HEK293 (cell line): ENCODE measurements at regions not wholly inside any gene's neighbourhood (a gene's known extent, or its start where the extent isn't known, plus 50 kb on each side); places are given as distances from the start of the nearest gene placed in this dataset.
"Not testable (repeated sequence)": the region's sequence is repeated elsewhere in the genome, so short reads cannot be mapped to it uniquely, and the experiment has no call there.

Experiments
- CTCF ChIA-PET: fragments of 350-600 bp; formaldehyde crosslinking; extraction: SDS; loops from one replicate; lab custom pipeline; 2021; ENCODE audit warnings: antibody characterized with exemption; lab: Yijun Ruan, JAX
- POLR2A ChIA-PET: fragments of 300-600 bp; formaldehyde crosslinking; extraction: SDS; loops from one replicate; lab custom pipeline; 2020; ENCODE audit warnings: antibody characterized with exemption, inconsistent platforms; lab: Yijun Ruan, JAX
- H3K27ac ChIP-seq: fragments of 200-500 bp; sonication (Bioruptor generic); 2 replicates; pipeline ENCODE4 v1.5.1; 2014; ENCODE audit warnings: low read depth, low read length, control low read depth, inconsistent platforms; ENCODE audit errors: extremely low read depth
- H3K36me3 ChIP-seq, 2 experiments: fragments of 200-500 bp in 1 of 2; sonication (Bioruptor generic) in 1 of 2; 1 replicate in 1 of 2; 2 replicates in 1 of 2; pipeline ENCODE4 v1.5.1; 2014 to 2017; ENCODE audit warnings: inconsistent platforms in 2 of 2, low read length in 2 of 2; ENCODE audit not compliant: control insufficient read depth in 2 of 2, insufficient read depth in 1 of 2
- H3K4me1 ChIP-seq: fragments of 200-500 bp; sonication (Bioruptor generic); 2 replicates; pipeline ENCODE4 v1.5.1; 2014; ENCODE audit warnings: mild to moderate bottlenecking, low read length, inconsistent platforms; ENCODE audit not compliant: control insufficient read depth, insufficient read depth
- H3K4me3 ChIP-seq: 2 replicates; pipeline ENCODE4 v1.5.1; 2011; ENCODE audit warnings: low read depth, mild to moderate bottlenecking, control low read depth, low read length, moderate library complexity
- H3K9me3 ChIP-seq: fragments of 200-500 bp; sonication (Bioruptor generic); 2 replicates; pipeline ENCODE4 v1.5.1; 2014; ENCODE audit warnings: low read depth, low read length, inconsistent platforms; ENCODE audit not compliant: control insufficient read depth, insufficient read depth
- FEZF1 ChIP-seq: fragments of 450-650 bp; formaldehyde crosslinking; IDR thresholded peaks from 2 replicates; pipeline ENCODE4 v1.5.1; 2016; ENCODE audit warnings: missing biosample characterization, missing genetic modification characterization
- KLF7 ChIP-seq: fragments of 450-650 bp; formaldehyde crosslinking; IDR thresholded peaks from 2 replicates; pipeline ENCODE4 v1.5.1; 2016; ENCODE audit warnings: missing biosample characterization, missing genetic modification characterization, borderline replicate concordance
- OVOL3 ChIP-seq: fragments of 450-650 bp; formaldehyde crosslinking; IDR thresholded peaks from 2 replicates; pipeline ENCODE4 v1.5.1; 2016; ENCODE audit warnings: missing biosample characterization, missing genetic modification characterization
- RBAK ChIP-seq: fragments of 450-650 bp; formaldehyde crosslinking; IDR thresholded peaks from 2 replicates; pipeline ENCODE4 v1.5.1; 2016; ENCODE audit warnings: missing biosample characterization, missing genetic modification characterization
- TSHZ1 ChIP-seq: fragments of 450-650 bp; formaldehyde crosslinking; IDR thresholded peaks from 2 replicates; pipeline ENCODE4 v1.5.1; 2016; ENCODE audit warnings: missing biosample characterization, missing genetic modification characterization, borderline replicate concordance
- ZBTB21 ChIP-seq: fragments of 450-650 bp; formaldehyde crosslinking; IDR thresholded peaks from 2 replicates; pipeline ENCODE4 v1.5.1; 2017; ENCODE audit warnings: missing biosample characterization, missing genetic modification characterization
- ZNF114 ChIP-seq: fragments of 450-650 bp; formaldehyde crosslinking; IDR thresholded peaks from 2 replicates; pipeline ENCODE4 v1.5.0; 2017; ENCODE audit warnings: missing biosample characterization, missing genetic modification characterization
- ZNF169 ChIP-seq: fragments of 450-650 bp; formaldehyde crosslinking; IDR thresholded peaks from 2 replicates; pipeline ENCODE4 v1.5.1; 2016; ENCODE audit warnings: missing biosample characterization, missing genetic modification characterization
- ZNF292 ChIP-seq: fragments of 450-650 bp; formaldehyde crosslinking; IDR thresholded peaks from 2 replicates; pipeline ENCODE4 v1.5.1; 2016; ENCODE audit warnings: low read depth, missing biosample characterization, missing genetic modification characterization, borderline replicate concordance
- ZNF416 ChIP-seq: fragments of 450-650 bp; formaldehyde crosslinking; IDR thresholded peaks from 2 replicates; pipeline ENCODE4 v1.5.1; 2016; ENCODE audit warnings: missing biosample characterization, missing genetic modification characterization
- ZNF501 ChIP-seq: fragments of 450-650 bp; formaldehyde crosslinking; IDR thresholded peaks from 2 replicates; pipeline ENCODE4 v1.5.1; 2016; ENCODE audit warnings: missing biosample characterization, missing genetic modification characterization
- ZNF560 ChIP-seq: fragments of 450-650 bp; formaldehyde crosslinking; IDR thresholded peaks from 2 replicates; pipeline ENCODE4 v1.5.1; 2017; ENCODE audit warnings: missing biosample characterization, missing genetic modification characterization, borderline replicate concordance
- ZNF596 ChIP-seq: fragments of 450-650 bp; IDR thresholded peaks from 2 replicates; pipeline ENCODE4 v1.5.0; 2018; ENCODE audit warnings: missing biosample characterization, mild to moderate bottlenecking, missing genetic modification characterization, moderate library complexity
- ZNF701 ChIP-seq: fragments of 450-650 bp; formaldehyde crosslinking; IDR thresholded peaks from 2 replicates; pipeline ENCODE4 v1.5.1; 2016; ENCODE audit warnings: missing biosample characterization, missing genetic modification characterization
- ZSCAN18 ChIP-seq: fragments of 450-650 bp; formaldehyde crosslinking; IDR thresholded peaks from 2 replicates; pipeline ENCODE4 v1.5.1; 2016; ENCODE audit warnings: missing biosample characterization, missing genetic modification characterization
- TF ChIP-seq, protein P1 (sequence below): sonication (generic); formaldehyde crosslinking; IDR thresholded peaks from 2 replicates; pipeline ENCODE4 v1.8.1; 2022; ENCODE audit warnings: mild to moderate bottlenecking, moderate library complexity, missing genetic modification reagents
- TF ChIP-seq, protein P2 (sequence below): fragments of 450-650 bp; formaldehyde crosslinking; IDR thresholded peaks from 2 replicates; pipeline ENCODE4 v1.5.1; 2017; ENCODE audit warnings: missing biosample characterization, missing genetic modification characterization
- TF ChIP-seq, protein P3 (sequence below): fragments of 450-650 bp; formaldehyde crosslinking; IDR thresholded peaks from 2 replicates; pipeline ENCODE4 v1.5.1; 2017; ENCODE audit warnings: missing biosample characterization, missing genetic modification characterization

- POLR2A ChIA-PET: no interaction called here
- TF ChIP-seq ZNF560: no peak
- TF ChIP-seq, protein P1, sequence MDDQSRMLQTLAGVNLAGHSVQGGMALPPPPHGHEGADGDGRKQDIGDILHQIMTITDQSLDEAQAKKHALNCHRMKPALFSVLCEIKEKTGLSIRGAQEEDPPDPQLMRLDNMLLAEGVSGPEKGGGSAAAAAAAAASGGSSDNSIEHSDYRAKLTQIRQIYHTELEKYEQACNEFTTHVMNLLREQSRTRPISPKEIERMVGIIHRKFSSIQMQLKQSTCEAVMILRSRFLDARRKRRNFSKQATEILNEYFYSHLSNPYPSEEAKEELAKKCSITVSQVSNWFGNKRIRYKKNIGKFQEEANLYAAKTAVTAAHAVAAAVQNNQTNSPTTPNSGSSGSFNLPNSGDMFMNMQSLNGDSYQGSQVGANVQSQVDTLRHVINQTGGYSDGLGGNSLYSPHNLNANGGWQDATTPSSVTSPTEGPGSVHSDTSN (CRISPR knock-in tag): no peak
- TF ChIP-seq TSHZ1 (tag by site-specific recombination): no peak
- no peak for TF ChIP-seq OVOL3 (tag by site-specific recombination)
- TF ChIP-seq, protein P2, sequence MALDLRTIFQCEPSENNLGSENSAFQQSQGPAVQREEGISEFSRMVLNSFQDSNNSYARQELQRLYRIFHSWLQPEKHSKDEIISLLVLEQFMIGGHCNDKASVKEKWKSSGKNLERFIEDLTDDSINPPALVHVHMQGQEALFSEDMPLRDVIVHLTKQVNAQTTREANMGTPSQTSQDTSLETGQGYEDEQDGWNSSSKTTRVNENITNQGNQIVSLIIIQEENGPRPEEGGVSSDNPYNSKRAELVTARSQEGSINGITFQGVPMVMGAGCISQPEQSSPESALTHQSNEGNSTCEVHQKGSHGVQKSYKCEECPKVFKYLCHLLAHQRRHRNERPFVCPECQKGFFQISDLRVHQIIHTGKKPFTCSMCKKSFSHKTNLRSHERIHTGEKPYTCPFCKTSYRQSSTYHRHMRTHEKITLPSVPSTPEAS (tag by site-specific recombination): no peak
- no peak for TF ChIP-seq ZNF114 (tag by site-specific recombination)
- no peak for TF ChIP-seq ZNF416 (tag by site-specific recombination)
- TF ChIP-seq RBAK (tag by site-specific recombination): no peak
- TF ChIP-seq, protein P3, sequence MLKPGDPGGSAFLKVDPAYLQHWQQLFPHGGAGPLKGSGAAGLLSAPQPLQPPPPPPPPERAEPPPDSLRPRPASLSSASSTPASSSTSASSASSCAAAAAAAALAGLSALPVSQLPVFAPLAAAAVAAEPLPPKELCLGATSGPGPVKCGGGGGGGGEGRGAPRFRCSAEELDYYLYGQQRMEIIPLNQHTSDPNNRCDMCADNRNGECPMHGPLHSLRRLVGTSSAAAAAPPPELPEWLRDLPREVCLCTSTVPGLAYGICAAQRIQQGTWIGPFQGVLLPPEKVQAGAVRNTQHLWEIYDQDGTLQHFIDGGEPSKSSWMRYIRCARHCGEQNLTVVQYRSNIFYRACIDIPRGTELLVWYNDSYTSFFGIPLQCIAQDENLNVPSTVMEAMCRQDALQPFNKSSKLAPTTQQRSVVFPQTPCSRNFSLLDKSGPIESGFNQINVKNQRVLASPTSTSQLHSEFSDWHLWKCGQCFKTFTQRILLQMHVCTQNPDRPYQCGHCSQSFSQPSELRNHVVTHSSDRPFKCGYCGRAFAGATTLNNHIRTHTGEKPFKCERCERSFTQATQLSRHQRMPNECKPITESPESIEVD (tag by site-specific recombination): no peak
- no peak for TF ChIP-seq ZNF292
- no peak for TF ChIP-seq ZNF169 (tag by site-specific recombination)
- no peak for TF ChIP-seq ZNF596 (tag by site-specific recombination)
- no peak for TF ChIP-seq ZNF501 (tag by site-specific recombination)
- no peak for TF ChIP-seq KLF7 (tag by site-specific recombination)
- TF ChIP-seq, all 188 proteins: peak for 0
- CTCF ChIA-PET: no interaction called here
- no peaks in the 10 kb centered on the region for H3K36me3 ChIP-seq
- no peak overlapping the region for H3K27ac ChIP-seq
- no peak overlapping the region for H3K4me3 ChIP-seq
- no peaks in the 10 kb centered on the region for H3K9me3 ChIP-seq
- H3K4me1 ChIP-seq: no peaks in the 10 kb centered on the region
Measured at GRCh38 chr4:45275862-45276261, 549.5 kb upstream of the GNPDA2 start.

GRCh38 chr4:45248106-45248505, 521.8 kb upstream of the GNPDA2 start:
- H3K27ac ChIP-seq, POLR2A ChIA-PET, CTCF ChIA-PET, H3K9me3 ChIP-seq, H3K36me3 ChIP-seq, H3K4me1 ChIP-seq, H3K4me3 ChIP-seq: not testable (repeated sequence)

GRCh38 chr4:45241976-45242375, 515.6 kb upstream of the GNPDA2 start:
- CTCF ChIA-PET: interaction anchor here (0.7 kb wide), 1 partner anchor 237 kb away, joined by 3 read pairs; no protein-coding TSS in a partner anchor
- Histone ChIP-seq H3K4me3 (no peak overlapping the region), H3K4me1 (no peaks in the 10 kb centered on the region), H3K27ac (no peak overlapping the region), H3K9me3 (no peaks in the 10 kb centered on the region), H3K36me3 (no peaks in the 10 kb centered on the region)
- POLR2A ChIA-PET: no interaction called here
- TF ChIP-seq ZBTB21 (no peak), FEZF1 (tag by site-specific recombination) (no peak), ZSCAN18 (tag by site-specific recombination) (no peak), ZNF701 (tag by site-specific recombination) (no peak), TSHZ1 (tag by site-specific recombination) (no peak)
